Hepatocyte (in vitro differentiated cells): ENCODE measurements at regions not wholly inside any gene's neighbourhood (a gene's known extent, or its start where the extent isn't known, plus 50 kb on each side); places are given as distances from the start of the nearest gene placed in this dataset.

Source experiments
- CTCF ChIP-seq: fragments of 200-600 bp; sonication (generic); IDR thresholded peaks from 2 replicates; pipeline ENCODE4 v1.5.1; 2016; ENCODE audit warnings: antibody characterized with exemption, mild to moderate bottlenecking; ENCODE audit not compliant: poor library complexity
- EZH2 ChIP-seq: fragments of 200-600 bp; sonication (generic); IDR thresholded peaks from 2 replicates; pipeline ENCODE4 v1.6.1; 2016; ENCODE audit warnings: antibody characterized with exemption, mild to moderate bottlenecking, borderline replicate concordance

DNA sequence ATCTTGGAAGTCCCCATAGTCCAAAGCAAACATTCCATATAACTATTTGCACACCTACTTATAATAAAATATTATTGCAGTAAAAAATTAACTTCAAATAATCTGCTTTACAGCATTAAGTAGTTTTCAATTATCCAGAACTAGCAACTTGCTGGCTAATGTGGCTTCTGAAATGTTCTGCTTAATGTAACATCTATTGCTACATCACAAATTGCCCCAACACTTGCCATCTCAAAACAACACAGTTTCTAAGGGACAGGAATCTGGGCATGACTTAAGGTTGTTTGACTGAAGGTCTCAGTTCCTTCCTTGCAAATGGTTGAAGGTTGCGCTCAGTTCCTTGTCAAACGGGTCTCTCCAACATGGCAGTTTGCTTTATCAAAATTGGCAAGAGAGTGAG lies 378.5 kb upstream of the SEMA3C start:
- TF ChIP-seq CTCF (no peak), EZH2 (no peak)
